HepG2 (cell line): ENCODE measurements at regions not wholly inside any gene's neighbourhood (a gene's known extent, or its start where the extent isn't known, plus 50 kb on each side); places are given as distances from the start of the nearest gene placed in this dataset.

Experiments
- ATF7 ChIP-seq, 2 experiments: fragments of 450-650 bp in 1 of 2; sonication (generic) in 1 of 2; formaldehyde crosslinking in 1 of 2; IDR thresholded peaks; 2 replicates each; pipeline versions ENCODE4 v1.4.0 to v1.6.1; 2016 to 2020; ENCODE audit warnings: antibody characterized with exemption in 1 of 2, mild to moderate bottlenecking in 1 of 2, missing genetic modification reagents in 1 of 2
- CENPT ChIP-seq: sonication (generic); formaldehyde crosslinking; IDR thresholded peaks from 2 replicates; pipeline ENCODE4 v1.8.0; 2022; ENCODE audit warnings: low read depth, mild to moderate bottlenecking, moderate library complexity, missing genetic modification reagents
- EP300 ChIP-seq, 3 experiments: sonication (generic) in 1 of 3; formaldehyde crosslinking in 1 of 3; IDR thresholded peaks; 2 replicates each; pipeline versions ENCODE4 v1.5.1 to v1.6.1; 2011 to 2020; ENCODE audit warnings: low read depth in 2 of 3, low read length in 2 of 3, borderline replicate concordance in 1 of 3, improper control_type of control experiment in 1 of 3, mild to moderate bottlenecking in 1 of 3, missing genetic modification reagents in 1 of 3, moderate library complexity in 1 of 3
- NFE2L2 ChIP-seq: fragments of 150-350 bp; IDR thresholded peaks from 2 replicates; pipeline ENCODE4 v1.6.1; 2014; ENCODE audit warnings: low read length
- NR2C2 ChIP-seq: sonication (generic); formaldehyde crosslinking; IDR thresholded peaks from 2 replicates; pipeline ENCODE4 v1.4.0; 2020; ENCODE audit warnings: missing genetic modification reagents, mild to moderate bottlenecking, moderate library complexity, borderline replicate concordance
- SUZ12 ChIP-seq: fragments of 150-350 bp; IDR thresholded peaks from 2 replicates; pipeline ENCODE4 v1.6.1; 2014; ENCODE audit warnings: low read depth, low read length
- TCF7 ChIP-seq: sonication (generic); IDR thresholded peaks from 2 replicates; pipeline ENCODE4 v1.6.1; 2016; ENCODE audit warnings: antibody characterized with exemption, low read depth
- ZNF451 ChIP-seq: sonication (generic); formaldehyde crosslinking; IDR thresholded peaks from 2 replicates; pipeline ENCODE4 v1.5.0; 2020; ENCODE audit warnings: mild to moderate bottlenecking, missing genetic modification reagents
- TF ChIP-seq, protein P1 (sequence below): sonication (generic); formaldehyde crosslinking; conservative IDR thresholded peaks from 2 replicates; pipeline ENCODE4 v1.8.0; 2022; ENCODE audit warnings: missing genetic modification reagents

DNA sequence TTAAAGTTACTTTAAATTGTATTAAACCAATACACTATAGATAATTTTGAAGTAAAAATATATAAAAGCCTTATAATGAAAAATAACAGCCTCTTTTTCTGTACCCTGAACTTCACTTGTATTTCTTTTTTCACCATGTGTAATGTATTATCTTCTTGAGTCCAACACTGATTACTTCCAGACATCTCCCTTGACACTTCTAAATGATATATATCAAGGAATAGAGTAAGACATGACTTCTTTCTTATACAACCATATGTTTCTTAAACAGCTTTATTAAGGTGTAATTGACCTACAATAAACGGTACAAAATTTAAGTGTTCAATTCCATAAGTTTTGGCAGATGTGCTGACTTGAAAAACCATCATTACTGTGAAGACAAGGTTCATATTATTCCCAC is 531.9 kb downstream of the OLFM4 start:
- TF ChIP-seq TCF7: no peak
- TF ChIP-seq NFE2L2: no peak
- no peak for TF ChIP-seq CENPT
- TF ChIP-seq SUZ12: no peak
- no peak for TF ChIP-seq ATF7 (IDR thresholded peaks at IDR 0.05)
- no peak for TF ChIP-seq ATF7 (CRISPR knock-in tag; IDR thresholded peaks at IDR 0.05)
- no peak for TF ChIP-seq NR2C2
- no peak for TF ChIP-seq EP300 (IDR thresholded peaks at IDR 0.05; ENCODE audit: low read depth in 2 of 2, low read length in 2 of 2)
- no peak for TF ChIP-seq EP300 (CRISPR knock-in tag; IDR thresholded peaks at IDR 0.05; ENCODE audit: borderline replicate concordance)
- TF ChIP-seq ZNF451 (CRISPR knock-in tag): no peak
- TF ChIP-seq, protein P1, sequence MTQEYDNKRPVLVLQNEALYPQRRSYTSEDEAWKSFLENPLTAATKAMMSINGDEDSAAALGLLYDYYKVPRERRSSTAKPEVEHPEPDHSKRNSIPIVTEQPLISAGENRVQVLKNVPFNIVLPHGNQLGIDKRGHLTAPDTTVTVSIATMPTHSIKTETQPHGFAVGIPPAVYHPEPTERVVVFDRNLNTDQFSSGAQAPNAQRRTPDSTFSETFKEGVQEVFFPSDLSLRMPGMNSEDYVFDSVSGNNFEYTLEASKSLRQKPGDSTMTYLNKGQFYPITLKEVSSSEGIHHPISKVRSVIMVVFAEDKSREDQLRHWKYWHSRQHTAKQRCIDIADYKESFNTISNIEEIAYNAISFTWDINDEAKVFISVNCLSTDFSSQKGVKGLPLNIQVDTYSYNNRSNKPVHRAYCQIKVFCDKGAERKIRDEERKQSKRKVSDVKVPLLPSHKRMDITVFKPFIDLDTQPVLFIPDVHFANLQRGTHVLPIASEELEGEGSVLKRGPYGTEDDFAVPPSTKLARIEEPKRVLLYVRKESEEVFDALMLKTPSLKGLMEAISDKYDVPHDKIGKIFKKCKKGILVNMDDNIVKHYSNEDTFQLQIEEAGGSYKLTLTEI (CRISPR knock-in tag): no peak
